ENCODE measurements at regions not wholly inside any gene's neighbourhood (a gene's known extent, or its start where the extent isn't known, plus 50 kb on each side); places are given as distances from the start of the nearest gene placed in this dataset.

- Histone ChIP-seq H3K56ac (ENCODE audit: low read length) (no peak overlapping the region), H3K23ac (ENCODE audit: low read length) (no peak overlapping the region), H4K8ac (ENCODE audit: low read depth, low read length) (no peak overlapping the region), H2BK120ac (ENCODE audit: low read depth, low read length) (no peak overlapping the region), H3K4me1 (ENCODE audit: control insufficient read depth, low read depth, low read length) (no peaks in the 10 kb centered on the region), H3K4me2 (ENCODE audit: low read length) (no peak overlapping the region), H4K5ac (ENCODE audit: low read length) (no peak overlapping the region), H3K79me1 (ENCODE audit: low read length) (no peaks in the 10 kb centered on the region), H3K27ac (ENCODE audit: low read depth, low read length) (no peak overlapping the region), H2BK5ac (ENCODE audit: low read length) (no peak overlapping the region), H3K27me3 (ENCODE audit: insufficient read depth, low read length, poor library complexity) (no peaks in the 10 kb centered on the region), H3K4ac (ENCODE audit: low read depth, low read length) (no peak overlapping the region), H3K4me3 (ENCODE audit: low read length) (no peak overlapping the region), H3K9ac (ENCODE audit: low read length) (no peak overlapping the region), H2BK15ac (replicated peaks; ENCODE audit: low read depth) (no peak overlapping the region), H3K18ac (ENCODE audit: low read length) (no peak overlapping the region), H3K79me2 (ENCODE audit: control insufficient read depth, insufficient read depth, low read length) (no peaks in the 10 kb centered on the region), H3K36me3 (ENCODE audit: control insufficient read depth, insufficient read depth, low read length) (no peaks in the 10 kb centered on the region), H2AK5ac (ENCODE audit: low read length) (no peak overlapping the region)
- DNase-seq = no peak
- WGBS (ENCODE audit: extremely low coverage, insufficient coverage, low lambda C conversion rate) = no CpG with 5 or more reads among the region's 5 CpGs
Observed at GRCh38 chr7:9961161-9961922, 1012.3 kb upstream of the PHF14 start.

DNA sequence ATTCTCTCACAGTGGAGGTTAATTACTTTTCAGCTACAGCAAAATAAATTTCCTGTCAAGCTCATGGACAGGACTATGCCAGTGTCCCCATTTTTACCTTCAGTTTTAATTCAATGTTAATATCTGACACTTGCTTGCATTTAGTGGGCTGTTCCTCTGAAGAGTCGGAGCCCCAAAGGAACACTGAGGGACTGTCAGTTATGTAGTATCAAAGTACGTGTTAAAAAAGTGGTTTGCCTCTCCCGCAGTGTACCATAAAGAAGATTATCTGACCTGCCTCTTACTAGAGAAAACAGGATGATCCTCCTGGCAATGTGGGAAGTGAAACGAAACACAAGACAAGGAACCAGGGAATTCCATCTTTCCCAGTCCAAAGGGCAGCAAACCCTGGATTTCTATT lies 1010.9 kb upstream of the PHF14 start:
- Histone ChIP-seq H4K5ac (ENCODE audit: low read length) (no peak overlapping the region), H3K18ac (ENCODE audit: low read length) (no peak overlapping the region), H3K79me1 (ENCODE audit: low read length) (no peaks in the 10 kb centered on the region), H3K27me3 (ENCODE audit: insufficient read depth, low read length, poor library complexity) (no peaks in the 10 kb centered on the region), H3K56ac (ENCODE audit: low read length) (no peak overlapping the region), H3K9ac (ENCODE audit: low read length) (no peak overlapping the region), H3K4me1 (ENCODE audit: control insufficient read depth, low read depth, low read length) (no peaks in the 10 kb centered on the region), H3K27ac (ENCODE audit: low read depth, low read length) (no peak overlapping the region), H3K79me2 (ENCODE audit: control insufficient read depth, insufficient read depth, low read length) (no peaks in the 10 kb centered on the region), H2BK5ac (ENCODE audit: low read length) (no peak overlapping the region), H3K4ac (ENCODE audit: low read depth, low read length) (no peak overlapping the region), H4K8ac (ENCODE audit: low read depth, low read length) (no peak overlapping the region), H2BK120ac (ENCODE audit: low read depth, low read length) (no peak overlapping the region), H2BK15ac (replicated peaks; ENCODE audit: low read depth) (no peak overlapping the region), H2AK5ac (ENCODE audit: low read length) (no peak overlapping the region), H3K23ac (ENCODE audit: low read length) (no peak overlapping the region), H3K36me3 (ENCODE audit: control insufficient read depth, insufficient read depth, low read length) (no peaks in the 10 kb centered on the region), H3K4me2 (ENCODE audit: low read length) (no peak overlapping the region), H3K4me3 (ENCODE audit: low read length) (no peak overlapping the region)
- WGBS (ENCODE audit: extremely low coverage, insufficient coverage, low lambda C conversion rate) = no CpG with 5 or more reads among the region's 4 CpGs
- DNase-seq = no peak

- Histone ChIP-seq H3K23ac (ENCODE audit: low read length) (no peak overlapping the region), H3K79me2 (ENCODE audit: control insufficient read depth, insufficient read depth, low read length) (no peaks in the 10 kb centered on the region), H2BK120ac (ENCODE audit: low read depth, low read length) (no peak overlapping the region), H3K4ac (ENCODE audit: low read depth, low read length) (no peak overlapping the region), H3K4me1 (ENCODE audit: control insufficient read depth, low read depth, low read length) (no peaks in the 10 kb centered on the region), H3K36me3 (ENCODE audit: control insufficient read depth, insufficient read depth, low read length) (no peaks in the 10 kb centered on the region), H3K4me3 (ENCODE audit: low read length) (no peak overlapping the region), H2BK5ac (ENCODE audit: low read length) (no peak overlapping the region), H3K79me1 (ENCODE audit: low read length) (no peaks in the 10 kb centered on the region), H3K27me3 (ENCODE audit: insufficient read depth, low read length, poor library complexity) (no peaks in the 10 kb centered on the region), H2BK15ac (replicated peaks; ENCODE audit: low read depth) (no peak overlapping the region), H4K8ac (ENCODE audit: low read depth, low read length) (no peak overlapping the region), H2AK5ac (ENCODE audit: low read length) (no peak overlapping the region), H3K4me2 (ENCODE audit: low read length) (no peak overlapping the region), H3K18ac (ENCODE audit: low read length) (no peak overlapping the region), H3K27ac (ENCODE audit: low read depth, low read length) (no peak overlapping the region), H4K5ac (ENCODE audit: low read length) (no peak overlapping the region), H3K9ac (ENCODE audit: low read length) (no peak overlapping the region), H3K56ac (ENCODE audit: low read length) (no peak overlapping the region)
- DNase-seq = peak; percentile 3
- WGBS (ENCODE audit: extremely low coverage, insufficient coverage, low lambda C conversion rate) = no CpG with 5 or more reads among the region's 4 CpGs
Observed at GRCh38 chr7:9978106-9979064, 995.3 kb upstream of the PHF14 start.

DNA sequence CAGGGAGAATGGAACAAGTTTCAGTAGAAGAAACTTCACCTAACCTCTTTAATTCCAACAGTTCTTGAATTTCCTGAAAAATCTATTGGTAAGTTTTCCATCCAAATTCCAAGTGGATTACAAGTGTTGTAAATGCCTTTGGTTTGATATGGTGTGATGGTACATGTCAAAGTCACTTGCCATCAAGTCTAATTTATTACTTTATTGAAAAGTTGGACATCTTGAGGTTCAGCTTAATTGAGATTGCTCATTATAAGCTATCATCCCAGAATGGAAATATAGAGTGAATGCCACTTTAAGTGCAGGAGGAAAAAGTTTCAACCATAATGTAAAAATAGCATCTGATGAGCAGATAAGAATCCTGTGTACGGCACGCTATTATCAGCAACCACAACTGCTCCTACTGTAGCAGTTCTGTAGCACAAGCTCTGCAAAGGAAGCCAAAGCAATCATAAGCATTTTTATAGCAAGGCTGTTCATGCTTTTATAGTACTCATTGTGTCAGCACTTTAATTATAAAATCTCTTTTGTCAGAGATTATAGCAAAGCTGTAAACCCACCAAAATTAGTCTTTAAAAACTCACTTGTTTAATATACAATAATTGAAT lies 991.8 kb upstream of the PHF14 start:
- Histone ChIP-seq H4K5ac (ENCODE audit: low read length) (no peak overlapping the region), H2BK120ac (ENCODE audit: low read depth, low read length) (no peak overlapping the region)
- no CpG with 5 or more reads among the region's 2 CpGs for WGBS (ENCODE audit: extremely low coverage, insufficient coverage, low lambda C conversion rate)

DNA sequence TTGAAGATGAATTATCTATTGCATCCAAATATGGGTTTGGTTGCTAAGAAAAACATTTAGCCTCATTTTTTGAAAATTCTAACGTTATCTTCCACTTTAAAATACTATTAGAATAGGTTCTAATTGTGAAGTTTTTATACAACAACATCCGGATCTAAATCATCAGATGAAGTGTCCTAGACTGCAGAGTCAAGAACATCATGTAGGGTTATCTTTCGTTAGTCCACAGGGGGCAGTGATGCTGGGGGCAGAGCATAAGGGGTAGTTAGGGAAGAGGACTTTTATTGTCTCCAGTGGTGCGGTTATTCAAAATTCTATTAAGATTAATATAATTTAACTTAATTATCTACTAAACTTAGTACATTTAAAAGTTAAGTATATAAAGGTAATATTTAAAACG lies 990.6 kb upstream of the PHF14 start:
- no peak overlapping the region for H3K56ac ChIP-seq (ENCODE audit: low read length)
- H3K4me2 ChIP-seq (ENCODE audit: low read length) = no peak overlapping the region
- H2BK5ac ChIP-seq (ENCODE audit: low read length) = no peak overlapping the region
- no peaks in the 10 kb centered on the region for H3K79me1 ChIP-seq (ENCODE audit: low read length)
- H3K4ac ChIP-seq (ENCODE audit: low read depth, low read length) = no peak overlapping the region
- H2BK120ac ChIP-seq (ENCODE audit: low read depth, low read length) = no peak overlapping the region
- H3K18ac ChIP-seq (ENCODE audit: low read length) = no peak overlapping the region
- H4K5ac ChIP-seq (ENCODE audit: low read length) = no peak overlapping the region
- 100% methylated on average over 1 of the region's 5 CpGs for WGBS (ENCODE audit: extremely low coverage, insufficient coverage, low lambda C conversion rate)
- H2AK5ac ChIP-seq (ENCODE audit: low read length) = no peak overlapping the region
- no peak overlapping the region for H3K4me3 ChIP-seq (ENCODE audit: low read length)
- H3K27me3 ChIP-seq (ENCODE audit: insufficient read depth, low read length, poor library complexity) = no peaks in the 10 kb centered on the region
- H2BK15ac ChIP-seq (replicated peaks; ENCODE audit: low read depth) = no peak overlapping the region
- DNase-seq = peak; percentile 6
- H3K27ac ChIP-seq (ENCODE audit: low read depth, low read length) = no peak overlapping the region
- no peaks in the 10 kb centered on the region for H3K36me3 ChIP-seq (ENCODE audit: control insufficient read depth, insufficient read depth, low read length)
- H3K9ac ChIP-seq (ENCODE audit: low read length) = no peak overlapping the region
- H4K8ac ChIP-seq (ENCODE audit: low read depth, low read length) = no peak overlapping the region
- H3K4me1 ChIP-seq (ENCODE audit: control insufficient read depth, low read depth, low read length) = no peaks in the 10 kb centered on the region
- H3K23ac ChIP-seq (ENCODE audit: low read length) = no peak overlapping the region
- H3K79me2 ChIP-seq (ENCODE audit: control insufficient read depth, insufficient read depth, low read length) = no peaks in the 10 kb centered on the region

More for the DNA sequence above, 991.8 kb upstream of the PHF14 start:
- no peaks in the 10 kb centered on the region for H3K27me3 ChIP-seq (ENCODE audit: insufficient read depth, low read length, poor library complexity)
- H3K18ac ChIP-seq (ENCODE audit: low read length) = no peak overlapping the region
- H3K23ac ChIP-seq (ENCODE audit: low read length) = no peak overlapping the region
- H3K4ac ChIP-seq (ENCODE audit: low read depth, low read length) = no peak overlapping the region
- no peak overlapping the region for H3K4me3 ChIP-seq (ENCODE audit: low read length)
- H3K56ac ChIP-seq (ENCODE audit: low read length) = no peak overlapping the region
- H3K36me3 ChIP-seq (ENCODE audit: control insufficient read depth, insufficient read depth, low read length) = no peaks in the 10 kb centered on the region
- H3K9ac ChIP-seq (ENCODE audit: low read length) = no peak overlapping the region
- H3K4me2 ChIP-seq (ENCODE audit: low read length) = no peak overlapping the region
- H3K27ac ChIP-seq (ENCODE audit: low read depth, low read length) = no peak overlapping the region
- no peaks in the 10 kb centered on the region for H3K79me1 ChIP-seq (ENCODE audit: low read length)
- no peak overlapping the region for H4K8ac ChIP-seq (ENCODE audit: low read depth, low read length)
- H3K79me2 ChIP-seq (ENCODE audit: control insufficient read depth, insufficient read depth, low read length) = no peaks in the 10 kb centered on the region
- no peak for DNase-seq
- H2AK5ac ChIP-seq (ENCODE audit: low read length) = no peak overlapping the region
- no peak overlapping the region for H2BK5ac ChIP-seq (ENCODE audit: low read length)
- no peak overlapping the region for H2BK15ac ChIP-seq (replicated peaks; ENCODE audit: low read depth)
- H3K4me1 ChIP-seq (ENCODE audit: control insufficient read depth, low read depth, low read length) = no peaks in the 10 kb centered on the region
